Stomach (tissue), 8 donors: ENCODE measurements at regions not wholly inside any gene's neighbourhood (a gene's known extent, or its start where the extent isn't known, plus 50 kb on each side); places are given as distances from the start of the nearest gene placed in this dataset.

Source experiments
- DNase-seq, 2 donors: peaks; one replicate each; pipeline versions ENCODE4 v3.0.0 to v3.0.0-alpha.2; 2013 to 2019
- H3K27ac ChIP-seq, 5 donors: fragments of 200-600 bp in 4 of 5; sonication (generic) in 4 of 5; one replicate each; pipeline ENCODE4 v1.5.1; 2013 to 2019; ENCODE audit warnings: mild to moderate bottlenecking in 1 of 5, moderate library complexity in 1 of 5
- H3K27me3 ChIP-seq, 3 donors: fragments of 200-600 bp; sonication (generic); one replicate each; pipeline ENCODE4 v1.5.1; 2017 to 2019; ENCODE audit warnings: mixed run types in 1 of 3
- H3K36me3 ChIP-seq, 4 donors: fragments of 200-600 bp; sonication (generic); 1 replicate in 3 of 4; 2 replicates in 1 of 4; pipeline ENCODE4 v1.5.1; 2016 to 2019
- H3K4me1 ChIP-seq, 4 donors: fragments of 200-600 bp; sonication (generic); one replicate each; pipeline ENCODE4 v1.5.1; 2016 to 2019
- H3K4me3 ChIP-seq, 4 donors: fragments of 200-600 bp; sonication (generic) in 3 of 4; one replicate each; pipeline ENCODE4 v1.5.1; 2016 to 2019; ENCODE audit warnings: mild to moderate bottlenecking in 1 of 4
- H3K9me3 ChIP-seq, 4 donors: fragments of 200-600 bp; sonication (generic); one replicate each; pipeline ENCODE4 v1.5.1; 2016 to 2019
- EP300 ChIP-seq: sonication (generic); formaldehyde crosslinking; IDR thresholded peaks from one replicate; pipeline ENCODE4 v1.6.1; 2017; ENCODE audit warnings: antibody characterized with exemption
- POLR2A ChIP-seq, 4 donors: fragments of 450-650 bp; IDR thresholded peaks; one replicate each; pipeline ENCODE4 v1.6.1; 2016; ENCODE audit warnings: antibody characterized with exemption in 4 of 4, control low read depth in 2 of 4, mild to moderate bottlenecking in 1 of 4, moderate library complexity in 1 of 4
- POLR2AphosphoS5 ChIP-seq, 3 donors: sonication (generic); formaldehyde crosslinking; IDR thresholded peaks; one replicate each; pipeline ENCODE4 v1.6.1; 2016; ENCODE audit warnings: antibody characterized with exemption in 3 of 3
- WGBS, 5 donors: extraction: QIAGEN DNeasy Blood & Tissue Kit in 3 of 5; methylation state at CpG; one replicate each; pipeline versions ENCODE4 v1.1.5 to v1.1.7; 2013 to 2018; 5-methylcytosine and 5-hydroxymethylcytosine counted together
- intact Hi-C: fragments of 100-400 bp; cut with DNase I; formaldehyde crosslinking; loops from one replicate; pipeline ENCODE4 v1.15.1; 2023; ENCODE audit warnings: low total_unique reads
- TF ChIP-seq, protein P1 (sequence below), 7 experiments: fragments of 450-650 bp in 4 of 7; fragments of 200-600 bp in 3 of 7; sonication (generic) in 3 of 7; IDR thresholded peaks; one replicate each; pipeline ENCODE4 v1.5.1; 2016 to 2019; ENCODE audit warnings: antibody characterized with exemption in 7 of 7, control low read depth in 2 of 7, mild to moderate bottlenecking in 1 of 7
- donor health status: healthy with polysubstance abuse.
- donor health status: Bipolar disorder and iron deficiency.
- donor health status: healthy.

DNA sequence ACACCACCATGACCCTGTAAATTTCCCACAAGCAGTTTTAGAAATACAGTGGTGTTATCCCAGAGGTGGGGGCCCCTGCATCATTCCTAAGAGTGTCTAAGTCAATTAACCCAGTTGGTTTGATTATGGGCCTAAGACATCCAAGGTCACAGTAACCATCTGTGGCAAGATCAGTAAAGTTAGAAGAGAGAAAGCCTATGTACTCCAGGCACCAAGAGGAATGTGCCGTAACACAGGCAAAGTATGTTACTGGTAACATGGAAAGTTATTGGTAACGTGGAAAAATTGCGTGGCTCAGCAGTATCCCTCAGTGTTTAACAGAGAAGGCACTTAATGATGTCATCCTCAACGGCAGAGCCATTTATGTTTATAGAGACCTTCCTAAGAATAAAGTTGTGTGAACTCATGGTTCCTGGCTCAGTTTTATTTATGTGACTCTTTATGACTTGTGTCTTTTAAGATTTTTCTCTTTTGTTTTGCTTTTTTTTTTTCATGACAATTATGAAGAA is 144.1 kb upstream of the RASGRP1 start:
- WGBS, 5 donors, result 68 to 83% (median 77%) methylated on average over 4 of the region's 4 CpGs

DNA sequence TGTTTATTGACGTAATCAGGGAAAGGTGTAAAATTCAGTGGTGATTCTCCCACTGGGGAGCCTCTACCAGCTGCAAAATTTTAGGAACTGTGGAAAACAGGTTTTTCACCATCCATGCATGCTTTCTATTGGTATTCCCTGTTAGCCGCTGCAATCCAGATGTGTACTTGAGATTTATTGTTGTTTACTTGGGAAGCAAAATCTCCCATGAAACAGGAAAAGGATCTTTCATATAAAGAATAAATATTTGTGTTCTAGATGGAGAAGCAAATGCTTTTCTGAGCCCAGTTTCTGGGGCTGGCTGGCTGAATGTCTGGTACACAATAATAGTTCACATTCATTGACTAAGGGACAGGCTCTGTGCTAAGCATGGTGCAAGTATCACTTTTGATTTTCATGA is 144.6 kb upstream of the RASGRP1 start:
- H3K27me3 ChIP-seq, result peaks cover 0 to 3% (median 0%) of the 10 kb centered on the region in 3 donors
- no peak overlapping the region for H3K27ac ChIP-seq
- H3K36me3 ChIP-seq, result no peaks in the 10 kb centered on the region
- no peak for TF ChIP-seq POLR2AphosphoS5 (IDR thresholded peaks at IDR 0.05)
- TF ChIP-seq, protein P1, sequence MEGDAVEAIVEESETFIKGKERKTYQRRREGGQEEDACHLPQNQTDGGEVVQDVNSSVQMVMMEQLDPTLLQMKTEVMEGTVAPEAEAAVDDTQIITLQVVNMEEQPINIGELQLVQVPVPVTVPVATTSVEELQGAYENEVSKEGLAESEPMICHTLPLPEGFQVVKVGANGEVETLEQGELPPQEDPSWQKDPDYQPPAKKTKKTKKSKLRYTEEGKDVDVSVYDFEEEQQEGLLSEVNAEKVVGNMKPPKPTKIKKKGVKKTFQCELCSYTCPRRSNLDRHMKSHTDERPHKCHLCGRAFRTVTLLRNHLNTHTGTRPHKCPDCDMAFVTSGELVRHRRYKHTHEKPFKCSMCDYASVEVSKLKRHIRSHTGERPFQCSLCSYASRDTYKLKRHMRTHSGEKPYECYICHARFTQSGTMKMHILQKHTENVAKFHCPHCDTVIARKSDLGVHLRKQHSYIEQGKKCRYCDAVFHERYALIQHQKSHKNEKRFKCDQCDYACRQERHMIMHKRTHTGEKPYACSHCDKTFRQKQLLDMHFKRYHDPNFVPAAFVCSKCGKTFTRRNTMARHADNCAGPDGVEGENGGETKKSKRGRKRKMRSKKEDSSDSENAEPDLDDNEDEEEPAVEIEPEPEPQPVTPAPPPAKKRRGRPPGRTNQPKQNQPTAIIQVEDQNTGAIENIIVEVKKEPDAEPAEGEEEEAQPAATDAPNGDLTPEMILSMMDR (IDR thresholded peaks at IDR 0.05), result no peak
- TF ChIP-seq POLR2A (IDR thresholded peaks at IDR 0.05), result no peak
- intact Hi-C loops, result loop anchor here (10.0 kb wide), 1 partner anchor 1056 kb away; no protein-coding TSS in a partner anchor
- DNase-seq, result no peak
- no peaks in the 10 kb centered on the region for H3K4me1 ChIP-seq
- WGBS, 5 donors, result 66 to 85% (median 74%) methylated on average over 2 of the region's 2 CpGs
- H3K4me3 ChIP-seq, result no peak overlapping the region
- H3K9me3 ChIP-seq, result no peaks in the 10 kb centered on the region

More for the DNA sequence above, 144.1 kb upstream of the RASGRP1 start:
- H3K9me3 ChIP-seq, result no peaks in the 10 kb centered on the region
- peaks cover 0 to 3% (median 0%) of the 10 kb centered on the region in 3 donors for H3K27me3 ChIP-seq
- no peaks in the 10 kb centered on the region for H3K4me1 ChIP-seq
- no peak overlapping the region for H3K4me3 ChIP-seq
- intact Hi-C loops, result loop anchor here (10.0 kb wide), 1 partner anchor 1056 kb away; no protein-coding TSS in a partner anchor
- H3K27ac ChIP-seq, result no peak overlapping the region
- no peak for DNase-seq
- H3K36me3 ChIP-seq, result no peaks in the 10 kb centered on the region
- TF ChIP-seq, protein P1 (IDR thresholded peaks at IDR 0.05), result no peak
- TF ChIP-seq POLR2AphosphoS5 (IDR thresholded peaks at IDR 0.05), result no peak
- no peak for TF ChIP-seq EP300
- TF ChIP-seq POLR2A (IDR thresholded peaks at IDR 0.05), result no peak

DNA sequence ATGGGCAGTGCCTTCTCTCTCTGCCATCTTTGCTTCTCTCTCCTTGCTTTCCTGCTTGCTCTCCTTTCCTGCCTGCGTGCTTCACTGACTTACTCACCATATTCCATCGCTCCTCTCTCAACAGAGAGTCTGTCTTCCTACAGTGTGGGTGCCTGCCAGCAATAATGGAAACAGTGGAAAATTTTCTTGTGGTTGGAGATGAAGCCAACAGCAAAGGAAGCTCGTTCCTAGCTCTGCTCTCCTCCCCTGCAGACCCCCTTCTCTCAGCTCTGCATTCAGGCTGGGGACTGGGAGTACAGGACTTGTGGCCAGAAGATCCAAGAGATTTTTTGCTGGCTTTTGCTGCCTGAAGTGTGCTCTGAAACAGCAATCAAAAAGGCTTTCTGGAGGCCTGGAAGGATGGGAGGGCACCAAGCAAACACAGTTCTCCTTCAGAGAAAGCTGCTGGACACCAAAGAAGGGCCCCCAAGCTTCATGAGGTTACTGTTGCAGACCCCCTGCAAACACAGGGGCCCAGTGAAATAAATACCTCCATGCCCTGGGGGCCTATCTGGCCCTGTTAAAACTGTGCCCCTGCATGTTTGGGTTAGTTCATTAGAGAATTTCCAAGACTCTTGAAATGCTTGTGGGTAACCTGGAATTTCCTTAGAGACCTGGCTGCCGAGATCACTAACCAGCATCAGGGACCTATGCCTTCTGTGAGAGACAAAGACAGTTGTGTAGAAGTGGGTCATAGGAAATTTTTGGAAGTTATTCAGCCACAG is 149.9 kb upstream of the RASGRP1 start:
- no peaks in the 10 kb centered on the region for H3K27me3 ChIP-seq
- H3K36me3 ChIP-seq, result no peaks in the 10 kb centered on the region
- peak in 1 of 2 donors; percentile 74 for DNase-seq
- H3K4me3 ChIP-seq, result no peak overlapping the region
- H3K4me1 ChIP-seq, result no peaks in the 10 kb centered on the region
- TF ChIP-seq, protein P1 (IDR thresholded peaks at IDR 0.05), result no peak
- TF ChIP-seq EP300 (no peak), POLR2A (IDR thresholded peaks at IDR 0.05) (no peak), POLR2AphosphoS5 (IDR thresholded peaks at IDR 0.05) (no peak)
- H3K27ac ChIP-seq, result no peak overlapping the region
- 41 to 75% (median 49%) methylated on average over 4 of the region's 4 CpGs for WGBS, 5 donors
- no peaks in the 10 kb centered on the region for H3K9me3 ChIP-seq
- intact Hi-C loops, result no loop called here

DNA sequence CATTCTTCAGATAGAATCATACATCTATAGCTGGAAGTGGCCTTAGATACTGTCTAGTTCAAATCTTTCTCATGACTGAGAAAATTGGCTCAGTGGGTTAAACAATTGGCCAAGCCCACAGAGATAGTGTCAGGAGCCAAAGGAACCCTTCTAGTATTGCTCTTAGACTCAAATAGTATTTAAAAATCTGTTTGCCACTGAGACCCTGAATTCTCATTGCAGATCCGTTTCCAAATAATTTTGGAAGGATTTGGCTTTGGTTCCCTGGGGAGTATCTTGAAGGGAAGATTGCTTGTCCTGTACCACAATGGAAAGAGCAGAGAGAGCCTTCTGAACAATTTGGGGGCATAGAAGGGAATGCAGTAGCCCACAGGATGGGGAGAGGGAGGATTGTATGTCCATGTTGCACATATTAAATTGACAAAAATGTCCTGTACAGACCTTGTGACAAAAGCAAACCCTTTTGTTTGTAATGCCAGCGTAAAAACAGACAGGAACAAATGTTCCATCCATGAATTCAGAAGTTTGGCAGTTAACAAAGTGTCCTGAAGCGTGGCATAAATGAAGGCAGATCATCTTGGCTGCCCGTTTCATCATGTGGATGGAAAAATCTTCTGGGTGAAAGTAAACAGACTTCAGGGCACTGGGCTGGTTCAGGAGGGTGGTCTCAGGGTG is 156.4 kb upstream of the RASGRP1 start:
- DNase-seq, result no peak
- no peaks in the 10 kb centered on the region for H3K4me1 ChIP-seq
- no peaks in the 10 kb centered on the region for H3K9me3 ChIP-seq
- WGBS, 5 donors, result 79 to 82% (median 81%) methylated on average over 4 of the region's 4 CpGs
- no peaks in the 10 kb centered on the region for H3K27me3 ChIP-seq
- H3K4me3 ChIP-seq, result no peak overlapping the region
- H3K36me3 ChIP-seq, result no peaks in the 10 kb centered on the region
- intact Hi-C loops, result no loop called here
- TF ChIP-seq POLR2AphosphoS5 (IDR thresholded peaks at IDR 0.05), result no peak
- TF ChIP-seq, protein P1 (IDR thresholded peaks at IDR 0.05), result no peak
- TF ChIP-seq POLR2A (IDR thresholded peaks at IDR 0.05), result no peak
- no peak for TF ChIP-seq EP300
- H3K27ac ChIP-seq, result no peak overlapping the region
